ENCODE measurements at regions not wholly inside any gene's neighbourhood (a gene's known extent, or its start where the extent isn't known, plus 50 kb on each side); places are given as distances from the start of the nearest gene placed in this dataset.

DNA sequence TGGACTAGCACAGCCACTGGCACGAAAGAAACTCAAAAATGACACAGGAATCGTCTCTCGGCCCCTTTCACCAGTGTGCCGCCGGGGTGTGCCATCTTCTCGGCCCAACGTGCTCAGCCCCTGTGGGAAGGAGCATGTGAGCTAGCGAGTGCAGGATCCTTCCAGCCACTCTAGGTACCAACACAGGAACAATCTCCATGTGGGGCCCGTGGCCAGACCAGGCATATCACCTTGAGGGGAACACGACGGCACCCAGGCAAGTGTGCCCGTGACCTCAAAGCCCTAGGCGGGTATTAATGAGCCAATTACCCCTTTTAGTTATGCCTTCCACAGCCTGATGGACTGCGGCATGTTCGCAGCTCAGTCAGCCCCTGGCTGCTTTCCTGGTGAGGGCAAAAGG is 231.5 kb downstream of the FAT4 start:
- no peak for TF ChIP-seq CTCF (IDR thresholded peaks at IDR 0.05)
- no peak for TF ChIP-seq POLR2A (IDR thresholded peaks at IDR 0.05)
